ENCODE measurements at regions not wholly inside any gene's neighbourhood (a gene's known extent, or its start where the extent isn't known, plus 50 kb on each side); places are given as distances from the start of the nearest gene placed in this dataset.
A peak's percentile ranks its signal among the peaks of the same experiment; 100 is the strongest.
"Not testable (repeated sequence)": the region's sequence is repeated elsewhere in the genome, so short reads cannot be mapped to it uniquely, and the experiment has no call there.

DNA sequence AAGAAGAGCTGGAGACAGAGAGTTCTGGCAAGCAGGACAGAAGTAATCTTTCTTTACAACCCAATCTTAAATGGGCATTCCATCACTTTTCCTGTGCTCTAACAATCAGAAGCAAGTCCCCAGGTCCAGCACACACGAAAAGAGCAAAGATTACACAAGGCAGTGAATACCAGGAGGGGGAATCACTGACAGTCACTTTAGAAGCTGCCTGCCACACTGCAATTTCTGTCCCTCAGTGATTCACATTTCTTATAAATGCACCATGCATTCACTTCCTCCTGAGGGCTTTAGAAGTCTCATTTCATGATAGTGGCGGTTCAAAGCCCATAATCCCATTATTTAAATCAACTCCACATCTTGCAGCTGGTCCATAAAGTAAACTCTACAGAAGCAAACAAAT lies 362.5 kb downstream of the POM121L12 start:
- DNase-seq (ENCODE audit: low spot score), result no peak

DNA sequence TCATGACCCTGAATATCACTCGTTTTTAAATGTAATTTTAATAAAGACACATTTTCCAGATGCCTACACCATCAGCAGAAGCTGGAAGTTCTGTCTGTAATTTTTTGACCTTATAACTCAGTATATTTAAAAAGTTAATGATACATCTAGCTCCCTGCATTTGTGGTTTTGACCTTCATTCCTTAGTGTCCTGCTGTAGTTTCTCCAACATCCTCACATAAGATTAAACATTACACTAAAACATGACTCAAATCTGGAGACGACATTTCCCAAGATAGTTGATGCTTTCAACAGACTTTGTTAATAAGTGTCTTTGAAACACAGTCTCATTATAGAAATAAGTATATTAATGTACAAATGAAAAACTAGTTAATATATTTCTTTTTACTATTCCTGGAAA lies 363.1 kb downstream of the POM121L12 start:
- no peak for DNase-seq (ENCODE audit: low spot score)

- no peak for DNase-seq (ENCODE audit: low spot score)
These were observed 377.6 kb downstream of the POM121L12 start for GRCh38 chr7:53413021-53413420.

DNA sequence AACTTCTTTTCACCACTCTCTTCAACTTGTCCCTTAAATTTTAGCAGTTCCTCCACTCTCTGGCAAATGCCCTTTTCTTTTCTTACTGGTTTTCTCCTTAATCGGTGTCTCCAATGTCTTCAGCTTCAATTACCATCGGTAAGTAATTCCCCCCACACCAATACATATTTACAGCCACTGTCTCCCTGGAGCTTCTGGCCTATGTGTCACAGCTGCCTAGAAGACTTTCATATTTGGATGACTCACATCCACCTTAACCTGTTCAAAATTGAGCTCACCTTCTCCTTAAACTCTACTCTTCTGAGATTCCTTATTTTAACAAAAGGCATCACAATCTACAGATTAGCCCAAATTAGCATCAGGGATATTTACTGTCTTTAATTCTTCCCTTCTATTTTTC lies 380.4 kb downstream of the POM121L12 start:
- no peak for DNase-seq (ENCODE audit: low spot score)

DNA sequence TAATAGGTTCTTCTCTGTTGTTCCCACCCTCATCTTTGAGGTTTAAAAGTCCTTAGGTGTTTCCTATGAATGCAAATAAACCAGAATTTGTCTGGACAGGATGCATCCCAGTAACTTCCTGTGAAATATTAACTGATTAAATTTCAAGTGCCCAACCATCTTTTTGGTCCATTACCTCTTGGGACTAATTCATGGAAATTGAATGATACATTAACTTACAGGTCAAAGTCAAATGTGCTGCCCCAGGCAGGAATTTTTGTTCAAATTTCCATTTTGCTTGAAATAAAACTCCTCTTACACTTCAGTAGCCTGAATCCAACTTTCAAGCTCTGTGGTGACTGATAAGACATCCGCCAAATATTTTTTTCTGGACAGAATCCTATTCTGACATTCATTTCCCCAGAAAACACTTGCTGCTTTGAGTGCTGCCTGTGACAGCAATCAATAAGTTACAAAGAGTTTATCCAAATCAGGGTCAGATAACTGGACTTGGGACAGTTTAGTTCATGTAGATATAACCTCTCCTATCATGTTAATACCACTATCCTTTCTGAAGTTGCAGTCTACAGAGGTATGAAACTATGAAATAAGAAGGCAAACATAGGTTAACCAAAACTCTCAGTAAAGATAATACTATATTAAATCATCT lies 383.5 kb downstream of the POM121L12 start:
- DNase-seq (ENCODE audit: low spot score), result no peak

DNA sequence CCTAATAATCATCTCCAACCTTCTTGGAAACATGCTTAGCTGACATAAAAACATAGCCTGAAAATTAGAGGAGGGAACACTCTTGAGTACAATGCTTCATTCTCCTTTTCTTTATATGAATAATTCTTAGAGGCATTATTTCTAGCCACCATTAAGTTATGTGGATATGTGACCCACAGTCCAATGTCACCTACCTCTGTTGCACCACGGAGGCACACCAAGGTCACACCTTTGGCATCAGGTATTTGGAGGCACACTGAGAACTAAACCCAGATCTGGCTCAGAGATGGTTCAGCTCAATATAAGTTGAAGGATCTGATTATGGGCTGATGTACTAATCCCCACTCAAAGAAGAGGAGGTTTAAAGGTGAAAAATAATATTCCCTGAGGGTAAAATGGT lies 385.1 kb downstream of the POM121L12 start:
- no peak for DNase-seq (ENCODE audit: low spot score)

- DNase-seq (ENCODE audit: low spot score), result no peak
These were observed 386.9 kb downstream of the POM121L12 start for GRCh38 chr7:53422291-53422690.

- no peak for DNase-seq (ENCODE audit: low spot score)
These were observed 390.8 kb downstream of the POM121L12 start for GRCh38 chr7:53426145-53426750.

DNA sequence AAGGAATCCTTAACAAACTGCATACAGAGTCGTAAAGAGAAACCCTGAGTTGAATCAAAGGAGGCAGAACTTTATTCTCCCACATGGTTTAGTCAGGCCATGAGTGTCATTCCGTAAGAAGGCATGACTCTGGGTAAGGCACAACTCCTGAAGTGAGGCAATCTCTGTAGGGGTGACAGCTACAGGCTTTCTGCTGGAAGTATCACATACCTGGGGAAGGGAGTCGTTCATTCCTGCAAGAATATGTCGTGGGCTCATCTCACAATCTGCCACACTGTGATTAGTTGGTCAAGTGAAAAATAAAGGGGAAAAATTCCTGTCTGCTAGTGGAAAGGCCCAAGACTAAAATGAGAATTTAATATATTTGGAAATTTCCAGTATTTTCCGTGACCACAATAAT lies 392.6 kb downstream of the POM121L12 start:
- no peak for DNase-seq (ENCODE audit: low spot score)

GRCh38 chr7:53431901-53432300 lies 396.5 kb downstream of the POM121L12 start:
- DNase-seq (ENCODE audit: low spot score), result no peak

GRCh38 chr7:53437336-53437735 lies 401.9 kb downstream of the POM121L12 start:
- DNase-seq (ENCODE audit: low spot score), result no peak

GRCh38 chr7:53446170-53446569 lies 410.7 kb downstream of the POM121L12 start:
- no peak for DNase-seq (ENCODE audit: low spot score)

DNA sequence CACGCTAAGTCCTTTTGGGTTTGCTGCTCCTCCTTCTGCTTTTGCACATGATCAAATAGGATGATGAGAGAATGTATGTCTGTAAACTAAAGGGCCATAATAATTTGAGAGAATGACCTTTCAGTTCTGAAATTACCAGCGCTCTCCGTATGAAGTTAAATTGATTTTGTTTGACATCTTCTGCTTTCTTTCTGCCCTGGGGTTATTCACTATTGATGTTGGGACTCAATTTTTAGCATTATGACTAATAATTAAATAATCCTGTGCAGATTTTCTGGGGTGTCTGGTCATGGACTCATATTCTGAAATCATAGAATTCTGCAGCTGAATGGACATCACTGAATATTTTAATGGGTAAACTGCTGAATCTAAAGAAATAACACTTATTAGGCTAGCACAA lies 423.2 kb downstream of the POM121L12 start:
- no peak for DNase-seq (ENCODE audit: low spot score)

GRCh38 chr7:53466371-53466770 lies 430.9 kb downstream of the POM121L12 start:
- peak; percentile 79 for DNase-seq (ENCODE audit: low spot score)

DNA sequence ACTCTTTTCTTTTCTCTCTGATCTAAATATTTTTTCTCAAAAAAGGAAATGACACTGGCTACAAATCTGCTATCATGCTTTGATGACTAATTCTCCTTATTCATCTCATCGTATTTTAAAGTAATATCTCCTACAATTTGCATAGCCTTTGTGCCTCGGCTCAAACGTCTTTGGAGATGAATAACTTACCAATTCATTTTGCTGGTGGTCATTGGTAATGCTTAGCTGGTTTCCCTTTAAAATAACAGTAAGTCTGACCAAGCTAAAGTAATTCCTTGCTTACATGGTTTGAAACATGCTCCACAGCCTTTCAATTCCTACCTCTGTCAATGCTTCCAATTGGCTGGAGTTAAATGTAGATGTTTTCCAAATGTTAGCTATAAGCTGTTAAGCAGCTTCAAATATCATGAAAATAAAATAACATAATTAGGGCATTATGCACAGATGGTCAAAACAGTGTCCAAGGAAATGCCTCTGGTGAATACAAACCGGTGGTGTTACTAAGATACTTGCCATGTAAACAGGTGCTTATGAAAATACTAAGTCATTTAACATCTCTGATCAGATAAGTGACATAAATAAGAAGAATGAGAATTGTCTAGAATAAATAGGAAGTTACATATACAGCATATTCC lies 435.0 kb downstream of the POM121L12 start:
- DNase-seq (ENCODE audit: low spot score), result no peak

- no peak for DNase-seq (ENCODE audit: low spot score)
These were observed 437.9 kb downstream of the POM121L12 start for GRCh38 chr7:53473371-53473770.

GRCh38 chr7:53475776-53476175 lies 440.3 kb downstream of the POM121L12 start:
- no peak for DNase-seq (ENCODE audit: low spot score)

DNA sequence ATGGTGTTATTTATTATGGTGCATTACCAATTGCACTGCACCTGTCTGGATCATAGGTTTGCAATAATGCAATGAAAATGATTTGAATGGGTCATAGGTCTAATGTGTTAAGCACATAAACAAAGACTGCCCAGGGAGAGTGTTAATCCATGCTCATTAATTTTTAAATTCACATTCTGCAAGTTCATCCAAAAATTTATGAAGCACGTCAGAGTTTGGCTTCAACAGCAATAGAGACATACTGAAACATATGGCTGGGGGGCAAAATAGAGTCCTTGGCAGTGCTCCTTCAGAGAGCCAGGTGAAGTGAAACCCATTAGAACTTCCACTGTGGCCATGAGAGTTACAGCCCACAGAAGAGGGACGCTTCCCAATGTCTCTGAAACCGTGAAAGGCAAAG lies 441.1 kb downstream of the POM121L12 start:
- DNase-seq (ENCODE audit: low spot score), result no peak

DNA sequence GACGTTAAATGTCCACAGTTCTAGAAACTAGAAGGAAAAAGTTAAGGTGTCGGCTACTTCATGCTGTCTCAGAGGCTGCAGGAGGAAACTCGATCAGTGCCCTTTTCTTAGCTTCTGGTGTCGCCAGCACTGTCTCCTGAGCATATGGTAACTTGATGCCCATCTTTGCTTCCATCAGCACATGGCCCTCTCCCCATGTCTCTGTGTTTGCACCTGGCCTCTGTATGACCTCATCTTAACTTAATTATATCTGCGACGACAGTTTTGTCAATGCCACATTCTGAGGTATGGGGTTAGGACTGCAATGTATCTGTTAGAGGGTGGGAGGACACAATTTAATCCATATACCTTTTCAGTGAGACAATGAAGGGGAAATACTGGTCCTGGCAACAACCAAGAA lies 449.9 kb downstream of the POM121L12 start:
- DNase-seq (ENCODE audit: low spot score), result no peak

- DNase-seq (ENCODE audit: low spot score), result no peak
These were observed 455.6 kb downstream of the POM121L12 start for GRCh38 chr7:53491051-53491450.

GRCh38 chr7:53495181-53495580 lies 459.7 kb downstream of the POM121L12 start:
- not testable (repeated sequence) for DNase-seq (ENCODE audit: low spot score)

DNA sequence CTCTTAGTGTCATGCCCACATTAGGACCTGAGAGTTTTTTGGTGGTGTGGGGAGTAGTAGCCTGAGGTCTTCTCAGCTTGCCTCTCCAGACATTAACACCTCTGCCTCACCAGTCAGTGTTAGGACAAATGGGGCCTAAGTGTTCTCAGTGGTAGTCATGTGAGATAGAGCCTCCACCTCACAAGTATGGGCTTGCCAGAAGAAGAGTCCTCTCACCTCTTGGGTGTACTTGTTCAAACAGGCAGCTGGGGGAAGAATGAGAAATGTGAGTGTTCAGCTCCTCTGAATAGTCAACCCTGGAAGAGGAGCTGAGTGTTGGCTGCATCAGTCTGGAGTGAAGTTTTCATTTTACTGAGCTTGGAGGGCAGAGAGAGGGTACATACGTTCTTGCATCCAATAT lies 464.6 kb downstream of the POM121L12 start:
- no peak for DNase-seq (ENCODE audit: low spot score)

GRCh38 chr7:53504914-53505313 lies 469.5 kb downstream of the POM121L12 start:
- no peak for DNase-seq (ENCODE audit: low spot score)

DNA sequence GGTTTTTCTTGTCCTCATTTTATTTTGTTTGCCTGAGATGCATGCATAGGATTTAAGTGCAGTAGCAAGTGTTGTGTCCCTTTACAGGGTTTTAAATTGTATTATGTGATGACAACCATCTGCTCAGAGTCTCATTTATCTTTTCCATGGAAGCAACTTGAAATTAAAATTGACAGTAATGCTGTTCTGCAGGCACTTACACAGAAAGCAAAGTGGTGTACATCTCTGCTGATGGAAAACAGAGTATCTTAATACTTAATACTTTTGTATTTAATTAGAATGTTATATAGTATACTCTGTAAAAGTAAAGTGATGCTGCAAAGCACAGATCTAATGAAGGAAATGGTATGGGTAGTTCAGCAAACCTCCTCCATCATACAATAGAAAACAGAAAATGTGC lies 482.9 kb downstream of the POM121L12 start:
- DNase-seq (ENCODE audit: low spot score), result no peak

Data from D341Med (cell line).